H1 (cell line): ENCODE measurements at regions not wholly inside any gene's neighbourhood (a gene's known extent, or its start where the extent isn't known, plus 50 kb on each side); places are given as distances from the start of the nearest gene placed in this dataset.

Experiments
- CTCF ChIA-PET: fragments of 300-600 bp; sonication (Branson Sonifier 250); formaldehyde crosslinking; loops from one replicate; lab custom pipeline; 2021; ENCODE audit not compliant: partially characterized antibody; lab: Charles Lee
- POLR2A ChIA-PET: fragments of 300-600 bp; sonication (Branson Sonifier 250); formaldehyde crosslinking; loops from one replicate; lab custom pipeline; 2021; ENCODE audit warnings: inconsistent platforms; ENCODE audit not compliant: partially characterized antibody; lab: Charles Lee
- DNase-seq, 2 experiments: peaks; one replicate each; pipeline versions ENCODE4 v3.0.0 to v3.0.0-alpha.2; 2010 to 2022; ENCODE audit warnings: low spot score in 2 of 2, low read depth in 1 of 2, mixed read lengths in 1 of 2
- FAIRE-seq: peaks from 2 replicates; lab custom pipeline; 2011; peaks lifted over from hg19 to GRCh38; lab: Jason Lieb, UNC
- H2AFZ ChIP-seq: 2 replicates; pipeline ENCODE4 v1.8.1; 2012; ENCODE audit warnings: low read length, inconsistent platforms
- H2AK5ac ChIP-seq: 2 replicates; pipeline ENCODE4 v1.6.1; 2013; ENCODE audit warnings: low read depth, low read length
- H2BK120ac ChIP-seq: replicated peaks from 2 replicates; pipeline ENCODE3; 2013; ENCODE audit warnings: low read depth, low read length, inconsistent platforms
- H2BK12ac ChIP-seq: 2 replicates; pipeline ENCODE4 v1.6.1; 2013; ENCODE audit warnings: low read depth, low read length
- H2BK15ac ChIP-seq: 2 replicates; pipeline ENCODE4 v1.6.1; 2013; ENCODE audit warnings: low read length
- H2BK20ac ChIP-seq: 2 replicates; pipeline ENCODE4 v1.6.1; 2013; ENCODE audit warnings: low read length
- H2BK5ac ChIP-seq: 2 replicates; pipeline ENCODE4 v1.6.1; 2013; ENCODE audit warnings: low read depth, low read length
- H3K14ac ChIP-seq: 2 replicates; pipeline ENCODE4 v1.6.1; 2013; ENCODE audit warnings: inconsistent platforms; ENCODE audit not compliant: insufficient read length
- H3K18ac ChIP-seq: 2 replicates; pipeline ENCODE4 v1.6.1; 2013; ENCODE audit warnings: low read length; ENCODE audit errors: extremely low read depth
- H3K23ac ChIP-seq: 2 replicates; pipeline ENCODE4 v1.6.1; 2013; ENCODE audit warnings: inconsistent platforms; ENCODE audit not compliant: insufficient read length
- H3K23me2 ChIP-seq: 2 replicates; pipeline ENCODE4 v1.6.1; 2013; ENCODE audit warnings: low read depth, low read length
- H3K27ac ChIP-seq: 2 replicates; pipeline ENCODE4 v1.6.1; 2011; ENCODE audit warnings: low read depth, low read length, inconsistent platforms
- H3K27me3 ChIP-seq, 4 experiments: replicated peaks in 1 of 4; 1 replicate in 1 of 4; 2 replicates in 3 of 4; pipeline versions ENCODE4 v1.6.1 to v1.8.1; 2011 to 2013; ENCODE audit warnings: low read length in 3 of 4, mild to moderate bottlenecking in 3 of 4, inconsistent platforms in 2 of 4, mixed read lengths in 2 of 4, moderate library complexity in 1 of 4; ENCODE audit not compliant: control insufficient read depth in 3 of 4, insufficient read depth in 3 of 4; ENCODE audit errors: extremely low read depth in 1 of 4
- H3K36me3 ChIP-seq, 4 experiments: 2 replicates each; pipeline versions ENCODE4 v1.6.1 to v1.8.1; 2011 to 2013; ENCODE audit warnings: mild to moderate bottlenecking in 4 of 4, low read length in 3 of 4, moderate library complexity in 2 of 4, control low read depth in 1 of 4, inconsistent platforms in 1 of 4; ENCODE audit not compliant: insufficient read depth in 4 of 4, control insufficient read depth in 2 of 4
- H3K4ac ChIP-seq: replicated peaks from 2 replicates; pipeline ENCODE3; 2013; ENCODE audit warnings: low read length, low read depth, mixed read lengths, inconsistent platforms; ENCODE audit not compliant: insufficient read length
- H3K4me1 ChIP-seq, 4 experiments: replicated peaks in 1 of 4; 1 replicate in 1 of 4; 2 replicates in 3 of 4; pipeline versions ENCODE4 v1.6.1 to v1.8.1; 2011 to 2013; ENCODE audit warnings: low read length in 3 of 4, inconsistent platforms in 2 of 4, mixed read lengths in 1 of 4; ENCODE audit not compliant: insufficient read depth in 4 of 4, control insufficient read depth in 3 of 4
- H3K4me2 ChIP-seq, 2 experiments: 2 replicates each; pipeline versions ENCODE4 v1.6.1 to v1.8.1; 2011 to 2013; ENCODE audit warnings: low read depth in 2 of 2, low read length in 2 of 2, control low read depth in 1 of 2, inconsistent platforms in 1 of 2, mild to moderate bottlenecking in 1 of 2; ENCODE audit not compliant: insufficient read depth in 1 of 2
- H3K4me3 ChIP-seq, 4 experiments: fragments of 200-600, 300-600 bp in 1 of 4; sonication (generic), shearing (Covaris generic), sonication (Bioruptor Twin) in 1 of 4; 2 replicates each; pipeline versions ENCODE4 v1.5.1 to v1.8.1; 2011 to 2016; ENCODE audit warnings: low read length in 4 of 4, low read depth in 3 of 4, control low read depth in 2 of 4, inconsistent platforms in 2 of 4, mild to moderate bottlenecking in 2 of 4, mixed read lengths in 1 of 4, moderate library complexity in 1 of 4; ENCODE audit not compliant: insufficient read depth in 2 of 4; ENCODE audit errors: extremely low read depth in 1 of 4
- H3K56ac ChIP-seq: replicated peaks from 2 replicates; pipeline ENCODE3; 2013; ENCODE audit warnings: low read depth, mild to moderate bottlenecking, mixed read lengths, low read length, inconsistent platforms; ENCODE audit not compliant: insufficient read length
- H3K79me1 ChIP-seq: 2 replicates; pipeline ENCODE4 v1.6.1; 2013; ENCODE audit warnings: low read depth, low read length, control low read depth
- H3K79me2 ChIP-seq, 2 experiments: 2 replicates each; pipeline versions ENCODE4 v1.6.1 to v1.8.1; 2012 to 2013; ENCODE audit warnings: low read length in 2 of 2, mild to moderate bottlenecking in 2 of 2, inconsistent platforms in 1 of 2; ENCODE audit not compliant: insufficient read depth in 2 of 2, control insufficient read depth in 1 of 2
- H3K9ac ChIP-seq, 4 experiments: replicated peaks in 1 of 4; 1 replicate in 1 of 4; 2 replicates in 3 of 4; pipeline versions ENCODE4 v1.6.1 to v1.8.1; 2011 to 2013; ENCODE audit warnings: low read depth in 3 of 4, low read length in 3 of 4, control low read depth in 2 of 4, mild to moderate bottlenecking in 2 of 4, moderate library complexity in 2 of 4, inconsistent platforms in 1 of 4; ENCODE audit errors: extremely low read depth in 1 of 4
- H3K9me3 ChIP-seq, 2 experiments: 2 replicates each; pipeline versions ENCODE4 v1.6.1 to v1.8.1; 2012 to 2013; ENCODE audit warnings: mild to moderate bottlenecking in 2 of 2, moderate library complexity in 2 of 2, control low read depth in 1 of 2, inconsistent platforms in 1 of 2, low read depth in 1 of 2, low read length in 1 of 2, mixed read lengths in 1 of 2; ENCODE audit not compliant: insufficient read depth in 2 of 2
- H4K20me1 ChIP-seq, 2 experiments: replicated peaks in 1 of 2; 2 replicates each; pipeline versions ENCODE3 to v1.8.1; 2011 to 2013; ENCODE audit warnings: inconsistent platforms in 2 of 2, low read length in 2 of 2, mild to moderate bottlenecking in 1 of 2; ENCODE audit not compliant: insufficient read depth in 2 of 2, control insufficient read depth in 1 of 2
- H4K5ac ChIP-seq: 2 replicates; pipeline ENCODE4 v1.6.1; 2013; ENCODE audit warnings: low read length, low read depth, mixed read lengths, inconsistent platforms; ENCODE audit not compliant: insufficient read length
- H4K8ac ChIP-seq: 2 replicates; pipeline ENCODE4 v1.8.0; 2013; ENCODE audit warnings: mild to moderate bottlenecking, moderate library complexity, low read length, inconsistent platforms; ENCODE audit not compliant: insufficient read depth; ENCODE audit errors: extremely low read depth
- H4K91ac ChIP-seq: replicated peaks from 2 replicates; pipeline ENCODE3; 2013; ENCODE audit warnings: low read length, mixed read lengths, inconsistent platforms; ENCODE audit not compliant: insufficient read length
- CTBP2 ChIP-seq: IDR thresholded peaks from 2 replicates; pipeline ENCODE4 v1.7.0; 2011; ENCODE audit warnings: borderline replicate concordance, mild to moderate bottlenecking, moderate library complexity, mixed read lengths, low read length; ENCODE audit not compliant: insufficient read depth, insufficient read length
- EGR1 ChIP-seq: IDR thresholded peaks from 2 replicates; pipeline ENCODE4 v1.6.1; 2011; ENCODE audit warnings: low read depth, low read length, borderline replicate concordance
- KDM1A ChIP-seq: fragments of 200-600, 300-600 bp; sonication (generic); IDR thresholded peaks from 2 replicates; pipeline ENCODE4 v1.7.1; 2016; ENCODE audit warnings: mild to moderate bottlenecking, low read length, borderline replicate concordance
- SIRT6 ChIP-seq: IDR thresholded peaks from one replicate; pipeline ENCODE4 v1.7.1; 2012; ENCODE audit warnings: low read length, inconsistent platforms
- SP1 ChIP-seq: IDR thresholded peaks from 2 replicates; pipeline ENCODE4 v1.6.1; 2011; ENCODE audit warnings: low read depth, low read length
- TBP ChIP-seq: IDR thresholded peaks from 2 replicates; pipeline ENCODE4 v1.6.1; 2011; ENCODE audit warnings: low read depth, low read length, improper control_type of control experiment
- TCF12 ChIP-seq: IDR thresholded peaks from 2 replicates; pipeline ENCODE4 v1.6.1; 2011; ENCODE audit warnings: low read depth, mild to moderate bottlenecking, low read length
- WGBS, 2 experiments: shearing (Covaris generic) in 1 of 2; methylation state at CpG; one replicate each; pipeline versions ENCODE4 v1.1.6 to v1.1.7; 2013 to 2015; ENCODE audit warnings: low lambda C conversion rate in 2 of 2, mixed read lengths in 2 of 2, inconsistent platforms in 1 of 2, low coverage in 1 of 2, missing lambda C conversion rate in 1 of 2; ENCODE audit not compliant: insufficient replicate concordance in 2 of 2, insufficient coverage in 1 of 2, insufficient read length in 1 of 2; ENCODE audit errors: extremely low coverage in 1 of 2, missing lambda C conversion rate in 1 of 2; 5-methylcytosine and 5-hydroxymethylcytosine counted together

- CTCF ChIA-PET = no interaction called here
- WGBS, 2 experiments = 85% methylated on average over 5 of the region's 5 CpGs; no CpG with 5 or more reads in 1 of the 2 experiments
- no peak for FAIRE-seq
These were observed 113.0 kb upstream of the DPP6 start for GRCh38 chr7:153939177-153939576.

More at GRCh38 chr7:153939177-153939576, 113.0 kb upstream of the DPP6 start:
- no peak overlapping the region for H3K56ac ChIP-seq
- no peak overlapping the region for H4K91ac ChIP-seq
- H2BK15ac ChIP-seq = no peak overlapping the region
- DNase-seq = no peak
- no peak overlapping the region for H2AFZ ChIP-seq
- no peak overlapping the region for H3K4ac ChIP-seq
- peaks cover 0 to 3% (median under 1%) of the 10 kb centered on the region in 4 experiments; a peak in 1 of 7 replicates for H3K4me1 ChIP-seq
- H4K5ac ChIP-seq = no peak overlapping the region
- no peak for TF ChIP-seq CTBP2
- TF ChIP-seq EGR1 = no peak
- no peak for TF ChIP-seq SIRT6
- TF ChIP-seq TCF12 = no peak
- TF ChIP-seq KDM1A = no peak
- no peak for TF ChIP-seq SP1
- TF ChIP-seq TBP = no peak
- H3K23ac ChIP-seq = no peak overlapping the region
- no peak overlapping the region for H4K8ac ChIP-seq
- no peaks in the 10 kb centered on the region; a peak in 1 of 7 replicates for H3K27me3 ChIP-seq
- no peak overlapping the region for H2BK5ac ChIP-seq
- H3K23me2 ChIP-seq = no peaks in the 10 kb centered on the region
- H2BK20ac ChIP-seq = no peak overlapping the region
- no peak overlapping the region for H2BK120ac ChIP-seq
- H3K79me1 ChIP-seq = no peaks in the 10 kb centered on the region
- POLR2A ChIA-PET = no interaction called here
- no peak overlapping the region for H2BK12ac ChIP-seq
- no peak overlapping the region for H3K18ac ChIP-seq
- no peaks in the 10 kb centered on the region for H3K36me3 ChIP-seq
- H3K9me3 ChIP-seq = peaks cover 32 to 66% of the 10 kb centered on the region in 2 experiments
- no peak overlapping the region for H3K27ac ChIP-seq
- no peak overlapping the region for H3K9ac ChIP-seq
- no peak overlapping the region for H3K14ac ChIP-seq
- no peak overlapping the region for H2AK5ac ChIP-seq
- H4K20me1 ChIP-seq = no peaks in the 10 kb centered on the region
- H3K4me2 ChIP-seq = no peak overlapping the region
- no peak overlapping the region for H3K4me3 ChIP-seq
- H3K79me2 ChIP-seq = no peaks in the 10 kb centered on the region
